ENCODE measurements at regions not wholly inside any gene's neighbourhood (a gene's known extent, or its start where the extent isn't known, plus 50 kb on each side); places are given as distances from the start of the nearest gene placed in this dataset.

GRCh38 chr7:25536851-25537250 lies 308.6 kb upstream of the NPVF start:
- TF ChIP-seq, protein P1, sequence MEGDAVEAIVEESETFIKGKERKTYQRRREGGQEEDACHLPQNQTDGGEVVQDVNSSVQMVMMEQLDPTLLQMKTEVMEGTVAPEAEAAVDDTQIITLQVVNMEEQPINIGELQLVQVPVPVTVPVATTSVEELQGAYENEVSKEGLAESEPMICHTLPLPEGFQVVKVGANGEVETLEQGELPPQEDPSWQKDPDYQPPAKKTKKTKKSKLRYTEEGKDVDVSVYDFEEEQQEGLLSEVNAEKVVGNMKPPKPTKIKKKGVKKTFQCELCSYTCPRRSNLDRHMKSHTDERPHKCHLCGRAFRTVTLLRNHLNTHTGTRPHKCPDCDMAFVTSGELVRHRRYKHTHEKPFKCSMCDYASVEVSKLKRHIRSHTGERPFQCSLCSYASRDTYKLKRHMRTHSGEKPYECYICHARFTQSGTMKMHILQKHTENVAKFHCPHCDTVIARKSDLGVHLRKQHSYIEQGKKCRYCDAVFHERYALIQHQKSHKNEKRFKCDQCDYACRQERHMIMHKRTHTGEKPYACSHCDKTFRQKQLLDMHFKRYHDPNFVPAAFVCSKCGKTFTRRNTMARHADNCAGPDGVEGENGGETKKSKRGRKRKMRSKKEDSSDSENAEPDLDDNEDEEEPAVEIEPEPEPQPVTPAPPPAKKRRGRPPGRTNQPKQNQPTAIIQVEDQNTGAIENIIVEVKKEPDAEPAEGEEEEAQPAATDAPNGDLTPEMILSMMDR (IDR thresholded peaks at IDR 0.05; ENCODE audit: low read depth, low read length) = no peak
- Histone ChIP-seq H3K27ac (no peak overlapping the region), H3K27me3 (ENCODE audit: insufficient read depth, low read depth, severe bottlenecking) (no peaks in the 10 kb centered on the region), H3K4me3 (ENCODE audit: low read depth, low read length) (no peak overlapping the region), H3K36me3 (no peaks in the 10 kb centered on the region), H3K9me3 (ENCODE audit: severe bottlenecking) (no peaks in the 10 kb centered on the region)
- DNase-seq = no peak

GRCh38 chr7:25537662-25538375 lies 309.5 kb upstream of the NPVF start:
- no peak overlapping the region for H3K4me3 ChIP-seq (ENCODE audit: low read depth, low read length)

DNA sequence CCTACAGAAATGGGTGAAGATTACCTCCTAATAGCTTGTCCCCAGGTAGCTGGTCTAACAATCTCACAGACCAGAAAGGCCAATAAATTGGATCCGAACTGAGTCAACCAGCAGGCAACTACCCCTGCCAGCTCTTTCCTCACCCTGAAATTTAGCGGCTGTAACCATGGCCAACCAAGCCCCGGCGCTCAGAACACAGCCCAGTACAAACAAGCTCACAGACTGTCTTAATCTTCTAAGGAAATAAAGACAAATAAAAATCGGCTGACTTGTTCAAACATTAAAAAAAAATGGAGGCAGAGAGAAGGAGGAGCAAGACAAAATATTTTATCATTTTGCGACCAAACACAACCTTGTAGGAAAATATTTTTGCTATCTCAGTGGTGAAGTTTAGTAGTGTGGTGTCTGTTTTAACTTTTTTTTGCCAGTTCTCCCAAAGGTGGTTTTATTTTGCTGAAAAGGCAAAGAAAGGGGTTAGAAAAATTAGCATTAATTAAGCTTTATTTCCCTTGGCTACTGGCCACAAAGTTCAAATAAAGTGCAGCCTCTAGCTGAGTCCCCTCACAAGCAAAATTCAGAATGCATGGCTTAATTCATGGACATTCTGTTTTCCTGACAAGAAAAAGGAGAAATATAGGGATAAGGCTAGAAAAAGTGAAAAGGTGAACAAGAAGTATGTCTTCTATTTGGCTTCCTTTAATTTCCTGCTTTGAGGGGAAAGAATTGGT lies 313.0 kb upstream of the NPVF start:
- Histone ChIP-seq H3K27me3 (ENCODE audit: insufficient read depth, low read depth, severe bottlenecking) (no peaks in the 10 kb centered on the region), H3K36me3 (no peaks in the 10 kb centered on the region), H3K4me3 (ENCODE audit: low read depth, low read length) (no peak overlapping the region), H3K27ac (no peak overlapping the region), H3K9me3 (ENCODE audit: severe bottlenecking) (no peaks in the 10 kb centered on the region)
- no peak for DNase-seq
- TF ChIP-seq, protein P1 (IDR thresholded peaks at IDR 0.05; ENCODE audit: low read depth, low read length) = no peak

More at GRCh38 chr7:25537662-25538375, 309.5 kb upstream of the NPVF start:
- no peak for DNase-seq
- no peak overlapping the region for H3K27ac ChIP-seq
- no peaks in the 10 kb centered on the region for H3K9me3 ChIP-seq (ENCODE audit: severe bottlenecking)
- TF ChIP-seq, protein P1 (IDR thresholded peaks at IDR 0.05; ENCODE audit: low read depth, low read length) = no peak
- no peaks in the 10 kb centered on the region for H3K27me3 ChIP-seq (ENCODE audit: insufficient read depth, low read depth, severe bottlenecking)
- H3K36me3 ChIP-seq = no peaks in the 10 kb centered on the region

- DNase-seq = no peak
- no peak overlapping the region for H3K27ac ChIP-seq
- no peaks in the 10 kb centered on the region for H3K27me3 ChIP-seq (ENCODE audit: insufficient read depth, low read depth, severe bottlenecking)
- H3K9me3 ChIP-seq (ENCODE audit: severe bottlenecking) = no peaks in the 10 kb centered on the region
- TF ChIP-seq, protein P1 (IDR thresholded peaks at IDR 0.05; ENCODE audit: low read depth, low read length) = no peak
- no peaks in the 10 kb centered on the region for H3K36me3 ChIP-seq
- H3K4me3 ChIP-seq (ENCODE audit: low read depth, low read length) = no peak overlapping the region
Measured at GRCh38 chr7:25541877-25542276, 313.6 kb upstream of the NPVF start.

GRCh38 chr7:25543210-25543609 lies 314.9 kb upstream of the NPVF start:
- Histone ChIP-seq H3K27ac (no peak overlapping the region), H3K36me3 (no peaks in the 10 kb centered on the region), H3K27me3 (ENCODE audit: insufficient read depth, low read depth, severe bottlenecking) (no peaks in the 10 kb centered on the region), H3K9me3 (ENCODE audit: severe bottlenecking) (no peaks in the 10 kb centered on the region), H3K4me3 (ENCODE audit: low read depth, low read length) (no peak overlapping the region)
- TF ChIP-seq, protein P1 (IDR thresholded peaks at IDR 0.05; ENCODE audit: low read depth, low read length) = no peak
- DNase-seq = no peak

All from WERI-Rb-1 (cell line).